SK-N-SH treated with all-trans-retinoic acid at 6 μM for 48 hours (cell line): ENCODE measurements at regions not wholly inside any gene's neighbourhood (a gene's known extent, or its start where the extent isn't known, plus 50 kb on each side); places are given as distances from the start of the nearest gene placed in this dataset.

Source experiments
- ATAC-seq: fragments of 200-7000 bp; cut with Tn5 transposase; 3 replicates; pipeline ENCODE4 v1.9.1; 2020; ENCODE audit warnings: mild to moderate bottlenecking, moderate library complexity
- ARNTL ChIP-seq: fragments of 450-650 bp; formaldehyde crosslinking; IDR thresholded peaks from 2 replicates; pipeline ENCODE4 v1.5.0; 2020; ENCODE audit warnings: low read depth, mild to moderate bottlenecking, moderate library complexity, borderline replicate concordance
- BACH2 ChIP-seq: fragments of 250-450 bp; sonication (Bioruptor Pico); IDR thresholded peaks from 2 replicates; pipeline ENCODE4 v1.9.0; 2021; ENCODE audit warnings: mild to moderate bottlenecking, borderline replicate concordance
- CSDC2 ChIP-seq: fragments of 250-450 bp; sonication (Bioruptor Pico); IDR thresholded peaks from 2 replicates; pipeline ENCODE4 v1.5.0; 2020; ENCODE audit warnings: mild to moderate bottlenecking, moderate library complexity
- ESRRG ChIP-seq: fragments of 250-450 bp; sonication (Bioruptor Pico); IDR thresholded peaks from 2 replicates; pipeline ENCODE4 v1.6.1; 2021; ENCODE audit warnings: mild to moderate bottlenecking
- GLIS3 ChIP-seq: fragments of 250-450 bp; sonication (Bioruptor Pico); IDR thresholded peaks from 2 replicates; pipeline ENCODE4 v1.5.0; 2020; ENCODE audit warnings: mild to moderate bottlenecking, moderate library complexity
- ISL1 ChIP-seq: fragments of 250-450 bp; sonication (Bioruptor Pico); IDR thresholded peaks from 2 replicates; pipeline ENCODE4 v2.1.2; 2022; ENCODE audit warnings: mild to moderate bottlenecking, moderate library complexity
- OSR1 ChIP-seq: fragments of 250-450 bp; sonication (Bioruptor Pico); IDR thresholded peaks from 2 replicates; pipeline ENCODE4 v1.8.0; 2022; ENCODE audit warnings: moderate library complexity, mild to moderate bottlenecking, inconsistent platforms
- RARB ChIP-seq: fragments of 250-450 bp; sonication (Bioruptor Pico); IDR thresholded peaks from 2 replicates; pipeline ENCODE4 v1.8.0; 2021; ENCODE audit warnings: mild to moderate bottlenecking, moderate library complexity
- SNAI2 ChIP-seq: fragments of 250-450 bp; sonication (Bioruptor Pico); IDR thresholded peaks from 2 replicates; pipeline ENCODE4 v1.5.0; 2020; ENCODE audit warnings: mild to moderate bottlenecking, moderate library complexity
- TCF4 ChIP-seq: fragments of 250-450 bp; sonication (Bioruptor Pico); IDR thresholded peaks from 2 replicates; pipeline ENCODE4 v1.8.0; 2021; ENCODE audit warnings: mild to moderate bottlenecking, moderate library complexity, borderline replicate concordance
- ZC3H10 ChIP-seq: fragments of 250-450 bp; sonication (Bioruptor Pico); IDR thresholded peaks from 2 replicates; pipeline ENCODE4 v1.5.1; 2021; ENCODE audit warnings: mild to moderate bottlenecking, moderate library complexity
- ZFP3 ChIP-seq: fragments of 250-450 bp; sonication (Bioruptor Pico); IDR thresholded peaks from 2 replicates; pipeline ENCODE4 v1.5.0; 2020; ENCODE audit warnings: mild to moderate bottlenecking, moderate library complexity
- ZFP30 ChIP-seq: fragments of 450-650 bp; formaldehyde crosslinking; IDR thresholded peaks from 2 replicates; pipeline ENCODE4 v1.5.0; 2022; ENCODE audit warnings: mild to moderate bottlenecking, moderate library complexity
- ZNF565 ChIP-seq: fragments of 450-650 bp; formaldehyde crosslinking; conservative IDR thresholded peaks from 2 replicates; pipeline ENCODE4 v1.5.0; 2020; ENCODE audit warnings: low read depth, mild to moderate bottlenecking, moderate library complexity
- ZNF70 ChIP-seq: fragments of 450-650 bp; formaldehyde crosslinking; IDR thresholded peaks from 2 replicates; pipeline ENCODE4 v1.5.0; 2020; ENCODE audit warnings: mild to moderate bottlenecking, moderate library complexity
- ZNF8 ChIP-seq: fragments of 450-650 bp; formaldehyde crosslinking; IDR thresholded peaks from 2 replicates; pipeline ENCODE4 v1.5.0; 2020; ENCODE audit warnings: mild to moderate bottlenecking, moderate library complexity
- TF ChIP-seq, protein P1 (sequence below): fragments of 250-450 bp; sonication (Bioruptor Pico); IDR thresholded peaks from 2 replicates; pipeline ENCODE4 v1.8.0; 2021; ENCODE audit warnings: low read depth, mild to moderate bottlenecking, moderate library complexity, borderline replicate concordance
- TF ChIP-seq, protein P2 (sequence below): fragments of 250-450 bp; sonication (Bioruptor Pico); IDR thresholded peaks from 2 replicates; pipeline ENCODE4 v1.8.0; 2020; ENCODE audit warnings: mild to moderate bottlenecking, moderate library complexity, borderline replicate concordance
- TF ChIP-seq, protein P3 (sequence below): fragments of 250-450 bp; sonication (Bioruptor Pico); IDR thresholded peaks from 2 replicates; pipeline ENCODE4 v1.5.1; 2021; ENCODE audit warnings: mild to moderate bottlenecking, moderate library complexity
- TF ChIP-seq, protein P4 (sequence below): fragments of 250-450 bp; sonication (Bioruptor Pico); IDR thresholded peaks from 2 replicates; pipeline ENCODE4 v1.5.1; 2020; ENCODE audit warnings: low read depth, mild to moderate bottlenecking, moderate library complexity

- TF ChIP-seq ZC3H10 (CRISPR knock-in tag) (no peak), ESRRG (CRISPR knock-in tag) (no peak)
Observed at GRCh38 chr11:27894552-27894951, 194.3 kb upstream of the BDNF start (continued).

DNA sequence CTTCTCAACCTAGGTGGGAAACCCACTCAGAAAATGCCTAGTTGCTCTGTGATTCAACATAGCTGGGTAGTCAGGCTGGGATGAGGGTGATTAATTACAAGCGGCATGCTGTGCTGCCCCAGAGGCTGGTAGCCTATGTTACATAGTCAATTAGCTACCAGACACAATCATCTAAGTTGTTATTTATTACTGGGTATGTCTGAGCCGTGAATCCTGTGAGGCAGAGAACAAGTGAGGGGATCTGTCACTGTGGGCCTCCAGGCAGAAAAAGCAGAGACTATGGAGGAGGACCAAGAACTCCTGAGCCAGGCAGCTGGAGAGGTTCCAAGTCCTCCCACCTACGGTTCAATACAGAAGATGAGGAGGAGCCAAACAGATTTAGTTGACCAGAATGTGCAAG lies 186.6 kb upstream of the BDNF start:
- ATAC-seq: no peak

GRCh38 chr11:27882066-27882697 lies 181.9 kb upstream of the BDNF start:
- no peak for ATAC-seq
- TF ChIP-seq, protein P1, sequence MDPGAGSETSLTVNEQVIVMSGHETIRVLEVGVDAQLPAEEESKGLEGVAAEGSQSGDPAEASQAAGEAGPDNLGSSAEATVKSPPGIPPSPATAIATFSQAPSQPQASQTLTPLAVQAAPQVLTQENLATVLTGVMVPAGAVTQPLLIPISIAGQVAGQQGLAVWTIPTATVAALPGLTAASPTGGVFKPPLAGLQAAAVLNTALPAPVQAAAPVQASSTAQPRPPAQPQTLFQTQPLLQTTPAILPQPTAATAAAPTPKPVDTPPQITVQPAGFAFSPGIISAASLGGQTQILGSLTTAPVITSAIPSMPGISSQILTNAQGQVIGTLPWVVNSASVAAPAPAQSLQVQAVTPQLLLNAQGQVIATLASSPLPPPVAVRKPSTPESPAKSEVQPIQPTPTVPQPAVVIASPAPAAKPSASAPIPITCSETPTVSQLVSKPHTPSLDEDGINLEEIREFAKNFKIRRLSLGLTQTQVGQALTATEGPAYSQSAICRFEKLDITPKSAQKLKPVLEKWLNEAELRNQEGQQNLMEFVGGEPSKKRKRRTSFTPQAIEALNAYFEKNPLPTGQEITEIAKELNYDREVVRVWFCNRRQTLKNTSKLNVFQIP (CRISPR knock-in tag): no peak
- TF ChIP-seq BACH2 (CRISPR knock-in tag) (no peak), ZNF8 (CRISPR knock-in tag) (no peak), OSR1 (no peak), ZNF565 (CRISPR knock-in tag) (no peak), ZFP30 (CRISPR knock-in tag) (no peak), ISL1 (CRISPR knock-in tag) (no peak), ZFP3 (CRISPR knock-in tag) (no peak), SNAI2 (CRISPR knock-in tag) (no peak), CSDC2 (CRISPR knock-in tag) (no peak), ZC3H10 (CRISPR knock-in tag) (no peak), RARB (CRISPR knock-in tag) (no peak), ZNF70 (CRISPR knock-in tag) (no peak)
- TF ChIP-seq, protein P2, sequence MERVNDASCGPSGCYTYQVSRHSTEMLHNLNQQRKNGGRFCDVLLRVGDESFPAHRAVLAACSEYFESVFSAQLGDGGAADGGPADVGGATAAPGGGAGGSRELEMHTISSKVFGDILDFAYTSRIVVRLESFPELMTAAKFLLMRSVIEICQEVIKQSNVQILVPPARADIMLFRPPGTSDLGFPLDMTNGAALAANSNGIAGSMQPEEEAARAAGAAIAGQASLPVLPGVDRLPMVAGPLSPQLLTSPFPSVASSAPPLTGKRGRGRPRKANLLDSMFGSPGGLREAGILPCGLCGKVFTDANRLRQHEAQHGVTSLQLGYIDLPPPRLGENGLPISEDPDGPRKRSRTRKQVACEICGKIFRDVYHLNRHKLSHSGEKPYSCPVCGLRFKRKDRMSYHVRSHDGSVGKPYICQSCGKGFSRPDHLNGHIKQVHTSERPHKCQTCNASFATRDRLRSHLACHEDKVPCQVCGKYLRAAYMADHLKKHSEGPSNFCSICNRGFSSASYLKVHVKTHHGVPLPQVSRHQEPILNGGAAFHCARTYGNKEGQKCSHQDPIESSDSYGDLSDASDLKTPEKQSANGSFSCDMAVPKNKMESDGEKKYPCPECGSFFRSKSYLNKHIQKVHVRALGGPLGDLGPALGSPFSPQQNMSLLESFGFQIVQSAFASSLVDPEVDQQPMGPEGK (CRISPR knock-in tag): no peak
- TF ChIP-seq, protein P3, sequence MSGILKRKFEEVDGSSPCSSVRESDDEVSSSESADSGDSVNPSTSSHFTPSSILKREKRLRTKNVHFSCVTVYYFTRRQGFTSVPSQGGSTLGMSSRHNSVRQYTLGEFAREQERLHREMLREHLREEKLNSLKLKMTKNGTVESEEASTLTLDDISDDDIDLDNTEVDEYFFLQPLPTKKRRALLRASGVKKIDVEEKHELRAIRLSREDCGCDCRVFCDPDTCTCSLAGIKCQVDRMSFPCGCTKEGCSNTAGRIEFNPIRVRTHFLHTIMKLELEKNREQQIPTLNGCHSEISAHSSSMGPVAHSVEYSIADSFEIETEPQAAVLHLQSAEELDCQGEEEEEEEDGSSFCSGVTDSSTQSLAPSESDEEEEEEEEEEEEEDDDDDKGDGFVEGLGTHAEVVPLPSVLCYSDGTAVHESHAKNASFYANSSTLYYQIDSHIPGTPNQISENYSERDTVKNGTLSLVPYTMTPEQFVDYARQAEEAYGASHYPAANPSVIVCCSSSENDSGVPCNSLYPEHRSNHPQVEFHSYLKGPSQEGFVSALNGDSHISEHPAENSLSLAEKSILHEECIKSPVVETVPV (CRISPR knock-in tag): no peak

More for the DNA sequence above, 186.6 kb upstream of the BDNF start:
- TF ChIP-seq SNAI2 (CRISPR knock-in tag) (no peak), CSDC2 (CRISPR knock-in tag) (no peak), ZNF70 (CRISPR knock-in tag) (no peak), RARB (CRISPR knock-in tag) (no peak), OSR1 (no peak), ESRRG (CRISPR knock-in tag) (no peak), TCF4 (no peak), ZNF8 (CRISPR knock-in tag) (no peak), ISL1 (CRISPR knock-in tag) (no peak), ZFP30 (CRISPR knock-in tag) (no peak), ZNF565 (CRISPR knock-in tag) (no peak), GLIS3 (no peak), ARNTL (CRISPR knock-in tag) (no peak), BACH2 (CRISPR knock-in tag) (no peak)
- TF ChIP-seq, protein P3 (CRISPR knock-in tag): no peak
- TF ChIP-seq, protein P2 (CRISPR knock-in tag): no peak
- TF ChIP-seq, protein P1 (CRISPR knock-in tag): no peak
- TF ChIP-seq, protein P4, sequence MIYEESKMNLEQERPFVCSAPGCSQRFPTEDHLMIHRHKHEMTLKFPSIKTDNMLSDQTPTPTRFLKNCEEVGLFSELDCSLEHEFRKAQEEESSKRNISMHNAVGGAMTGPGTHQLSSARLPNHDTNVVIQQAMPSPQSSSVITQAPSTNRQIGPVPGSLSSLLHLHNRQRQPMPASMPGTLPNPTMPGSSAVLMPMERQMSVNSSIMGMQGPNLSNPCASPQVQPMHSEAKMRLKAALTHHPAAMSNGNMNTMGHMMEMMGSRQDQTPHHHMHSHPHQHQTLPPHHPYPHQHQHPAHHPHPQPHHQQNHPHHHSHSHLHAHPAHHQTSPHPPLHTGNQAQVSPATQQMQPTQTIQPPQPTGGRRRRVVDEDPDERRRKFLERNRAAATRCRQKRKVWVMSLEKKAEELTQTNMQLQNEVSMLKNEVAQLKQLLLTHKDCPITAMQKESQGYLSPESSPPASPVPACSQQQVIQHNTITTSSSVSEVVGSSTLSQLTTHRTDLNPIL: no peak
